HG02938 (cell line): ENCODE measurements at regions not wholly inside any gene's neighbourhood (a gene's known extent, or its start where the extent isn't known, plus 50 kb on each side); places are given as distances from the start of the nearest gene placed in this dataset.
"Not testable (repeated sequence)": the region's sequence is repeated elsewhere in the genome, so short reads cannot be mapped to it uniquely, and the experiment has no call there.

ENCODE experiments used
- ATAC-seq: cut with Tn5 transposase; IDR thresholded peaks from one replicate; pipeline ENCODE4 v1.9.1; 2021; ENCODE audit warnings: mild to moderate bottlenecking, moderate library complexity; ENCODE audit not compliant: unreplicated experiment

DNA sequence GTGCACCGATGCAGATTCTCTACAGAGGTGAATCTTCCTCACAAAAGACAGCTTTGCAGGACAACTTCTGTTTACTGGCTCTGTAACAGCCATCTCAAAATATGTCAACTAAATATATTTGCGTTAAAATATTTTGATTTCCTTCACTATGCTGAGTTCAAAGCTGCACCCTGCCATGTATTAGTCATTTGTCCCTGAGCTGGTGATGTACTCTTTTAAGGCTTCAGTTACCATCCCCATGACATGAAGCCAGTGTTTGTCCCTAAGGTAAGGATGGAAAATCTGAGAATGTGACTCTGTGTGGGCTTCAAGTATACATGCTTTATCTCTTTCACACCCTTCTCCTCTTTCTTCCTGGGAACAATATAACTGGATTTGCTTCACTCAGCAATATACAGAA, 70.2 kb upstream of the BTG3 start:
- ATAC-seq: no peak

DNA sequence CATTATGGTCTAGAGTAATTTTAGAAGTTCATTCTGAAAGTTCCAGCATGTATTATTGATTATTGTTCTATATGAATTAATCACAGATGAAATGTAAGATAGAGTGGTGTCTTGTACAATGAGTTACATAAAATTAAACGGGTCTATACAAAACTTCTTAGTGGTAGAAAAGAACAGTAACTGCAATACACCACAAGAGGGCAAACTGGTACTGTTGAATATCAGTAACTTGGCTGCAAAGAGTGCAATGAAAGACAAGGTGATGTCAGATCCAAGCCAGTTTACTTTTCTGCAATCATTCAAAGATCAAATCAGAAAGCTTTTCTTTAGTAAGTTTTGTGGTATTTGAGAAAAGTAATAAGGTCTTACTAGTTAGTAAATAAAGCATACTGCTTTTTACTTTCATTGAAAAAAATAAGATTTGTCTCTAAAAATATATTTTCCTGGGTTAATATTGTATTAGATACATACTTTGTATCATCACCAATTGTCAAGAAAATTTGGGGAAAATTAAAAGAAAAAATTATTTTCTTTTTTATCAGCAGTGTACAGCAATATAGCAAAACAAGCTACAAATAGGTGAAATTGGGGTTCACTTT, 66.4 kb upstream of the BTG3 start:
- ATAC-seq: peak; percentile 90

DNA sequence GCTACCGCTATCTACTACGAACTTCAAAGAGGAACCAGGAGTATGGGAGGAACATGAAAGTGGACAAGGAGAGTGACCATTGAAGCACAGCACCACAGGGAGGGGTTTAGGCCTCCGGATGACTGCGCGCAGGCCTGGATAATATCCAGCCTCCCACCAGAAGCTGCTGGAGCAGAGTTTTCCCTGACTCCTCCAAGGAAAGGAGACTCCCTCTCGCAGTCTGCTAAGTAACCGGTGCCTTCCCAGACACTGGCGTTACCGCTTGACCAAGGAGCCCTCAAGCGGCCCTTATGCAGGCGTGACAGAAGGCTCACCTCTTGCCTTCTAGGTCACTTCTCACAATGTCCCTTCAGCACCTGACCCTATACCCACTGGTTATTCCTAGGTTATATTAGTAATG, 64.2 kb upstream of the BTG3 start:
- not testable (repeated sequence) for ATAC-seq

DNA sequence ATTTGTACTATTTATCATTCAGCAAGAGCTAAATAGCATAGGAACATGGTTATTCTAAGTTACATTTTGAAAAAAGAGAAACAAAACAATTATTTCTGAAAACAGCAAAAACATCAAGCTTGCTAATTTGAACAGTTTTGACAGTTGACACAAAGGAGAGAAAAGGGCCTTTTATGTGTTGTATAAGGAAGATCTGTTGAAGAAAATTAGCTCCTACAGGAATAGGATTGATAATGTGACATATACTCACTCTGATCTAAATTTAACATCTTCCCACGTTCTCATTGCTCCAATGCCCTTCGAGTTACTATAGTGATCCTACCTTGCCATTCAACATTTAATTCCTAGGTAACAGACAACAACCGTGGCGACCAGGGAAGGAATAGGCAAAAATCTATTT, 61.4 kb upstream of the BTG3 start:
- no peak for ATAC-seq

DNA sequence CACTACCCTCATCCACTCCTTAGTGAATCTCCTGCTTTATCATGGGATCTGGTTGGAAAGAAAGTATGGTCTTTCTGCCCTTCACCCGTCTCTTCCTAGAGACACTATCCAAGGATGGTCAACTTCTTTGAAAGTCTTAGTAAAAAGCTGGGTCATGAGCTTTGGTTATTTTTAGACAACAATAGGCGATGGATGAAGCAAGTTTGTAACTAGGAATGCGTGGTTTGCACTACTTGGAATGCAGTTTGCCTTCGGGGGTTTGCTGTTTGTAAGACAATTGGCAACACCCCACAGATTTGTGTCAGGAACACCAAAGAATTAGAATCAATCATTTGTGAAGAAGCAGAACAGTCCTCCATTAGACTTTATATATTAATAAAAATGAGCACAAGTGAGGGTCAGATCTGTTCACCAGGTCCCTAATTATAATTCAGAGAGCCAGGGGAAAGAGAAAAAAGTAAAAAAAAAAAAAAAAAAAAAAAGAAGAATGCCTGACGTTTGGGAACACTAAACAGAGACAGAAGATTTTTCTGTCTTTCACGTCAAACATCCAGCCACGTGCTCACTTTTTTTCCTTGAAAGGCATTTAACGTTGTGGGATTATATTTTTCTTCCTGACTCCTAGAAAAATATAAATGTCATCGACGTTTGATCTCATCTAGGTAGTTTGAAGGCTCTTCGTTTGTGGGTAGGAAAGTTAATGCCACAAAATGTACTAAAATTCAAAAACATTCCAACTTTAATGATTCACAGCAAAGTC, 60.7 kb upstream of the BTG3 start:
- ATAC-seq: no peak

- ATAC-seq: no peak
Observed at GRCh38 chr21:17671733-17672132, 59.0 kb upstream of the BTG3 start.

GRCh38 chr21:17668479-17669140, 55.9 kb upstream of the BTG3 start:
- no peak for ATAC-seq

- ATAC-seq: no peak
Observed at GRCh38 chr21:17667256-17667655, 54.6 kb upstream of the BTG3 start.
